ENCODE measurements at regions not wholly inside any gene's neighbourhood (a gene's known extent, or its start where the extent isn't known, plus 50 kb on each side); places are given as distances from the start of the nearest gene placed in this dataset.

DNA sequence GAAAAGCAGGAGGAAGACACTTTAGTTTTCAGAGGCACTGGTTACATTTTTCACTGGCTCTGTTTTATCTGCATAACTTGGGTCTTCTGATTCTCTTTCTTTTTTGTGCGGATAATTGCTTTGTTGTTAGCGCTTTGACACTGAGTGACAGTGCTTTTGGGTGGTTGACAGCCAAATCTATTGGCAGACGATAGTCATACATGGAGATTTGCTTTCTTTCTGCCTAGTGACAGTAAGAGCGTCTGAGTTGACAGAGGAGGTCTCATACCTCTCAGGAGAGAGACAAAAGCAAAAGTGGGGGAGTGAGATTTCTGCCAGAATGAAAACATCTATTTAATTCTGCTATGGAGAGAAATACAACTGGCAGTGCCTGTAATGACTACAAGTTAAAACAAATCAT is 2278.0 kb upstream of the WWC1 start:
- no peak for DNase-seq (ENCODE audit: low read depth)
- no peak overlapping the region for H3K4me3 ChIP-seq (ENCODE audit: low read depth, low read length)
- TF ChIP-seq, protein P1, sequence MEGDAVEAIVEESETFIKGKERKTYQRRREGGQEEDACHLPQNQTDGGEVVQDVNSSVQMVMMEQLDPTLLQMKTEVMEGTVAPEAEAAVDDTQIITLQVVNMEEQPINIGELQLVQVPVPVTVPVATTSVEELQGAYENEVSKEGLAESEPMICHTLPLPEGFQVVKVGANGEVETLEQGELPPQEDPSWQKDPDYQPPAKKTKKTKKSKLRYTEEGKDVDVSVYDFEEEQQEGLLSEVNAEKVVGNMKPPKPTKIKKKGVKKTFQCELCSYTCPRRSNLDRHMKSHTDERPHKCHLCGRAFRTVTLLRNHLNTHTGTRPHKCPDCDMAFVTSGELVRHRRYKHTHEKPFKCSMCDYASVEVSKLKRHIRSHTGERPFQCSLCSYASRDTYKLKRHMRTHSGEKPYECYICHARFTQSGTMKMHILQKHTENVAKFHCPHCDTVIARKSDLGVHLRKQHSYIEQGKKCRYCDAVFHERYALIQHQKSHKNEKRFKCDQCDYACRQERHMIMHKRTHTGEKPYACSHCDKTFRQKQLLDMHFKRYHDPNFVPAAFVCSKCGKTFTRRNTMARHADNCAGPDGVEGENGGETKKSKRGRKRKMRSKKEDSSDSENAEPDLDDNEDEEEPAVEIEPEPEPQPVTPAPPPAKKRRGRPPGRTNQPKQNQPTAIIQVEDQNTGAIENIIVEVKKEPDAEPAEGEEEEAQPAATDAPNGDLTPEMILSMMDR (IDR thresholded peaks at IDR 0.05; ENCODE audit: control insufficient read depth, extremely low read depth, insufficient read depth) = no peak

DNA sequence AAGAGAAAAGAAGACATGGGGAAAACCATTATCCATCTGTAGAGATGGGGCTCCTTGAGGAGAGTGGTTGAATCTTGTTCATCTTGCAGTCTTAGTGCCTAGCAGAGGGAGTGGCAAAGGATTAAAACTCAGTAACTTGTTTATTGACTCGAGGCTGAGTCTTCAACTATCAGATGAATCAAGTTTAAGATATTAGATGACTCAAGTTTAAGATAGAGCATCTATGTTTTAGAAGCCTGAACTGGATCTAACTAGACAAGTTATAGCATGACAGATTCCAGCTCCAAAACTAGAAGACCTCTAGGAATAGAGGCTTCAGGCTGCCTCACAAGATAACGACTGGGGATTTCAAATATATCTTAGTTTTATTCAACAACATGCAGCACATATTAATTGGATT is 2277.2 kb upstream of the WWC1 start:
- TF ChIP-seq, protein P1 (IDR thresholded peaks at IDR 0.05; ENCODE audit: control insufficient read depth, extremely low read depth, insufficient read depth) = no peak
- no peak for DNase-seq (ENCODE audit: low read depth)
- no peak overlapping the region for H3K4me3 ChIP-seq (ENCODE audit: low read depth, low read length)

DNA sequence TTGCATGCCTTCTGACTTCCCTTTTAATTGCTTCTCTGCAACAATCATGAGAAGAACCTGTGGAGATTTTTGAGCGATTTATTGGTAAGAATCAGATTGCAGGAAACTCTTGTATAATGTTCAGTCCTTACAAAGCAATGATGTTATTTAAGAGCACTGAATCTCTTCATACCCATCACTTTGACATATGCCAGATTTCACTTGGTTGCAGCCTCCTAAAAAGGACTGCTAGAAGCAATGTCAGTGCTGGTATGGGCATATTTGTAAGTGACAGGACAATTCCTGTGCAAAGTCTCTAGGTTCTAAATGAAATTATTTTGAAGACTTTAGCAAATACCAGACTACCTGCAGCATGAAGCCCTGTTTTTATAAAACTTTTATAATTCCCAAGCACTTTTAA is 2272.7 kb upstream of the WWC1 start:
- TF ChIP-seq, protein P1 (IDR thresholded peaks at IDR 0.05; ENCODE audit: control insufficient read depth, extremely low read depth, insufficient read depth) = no peak
- H3K4me3 ChIP-seq (ENCODE audit: low read depth, low read length) = no peak overlapping the region
- no peak for DNase-seq (ENCODE audit: low read depth)

DNA sequence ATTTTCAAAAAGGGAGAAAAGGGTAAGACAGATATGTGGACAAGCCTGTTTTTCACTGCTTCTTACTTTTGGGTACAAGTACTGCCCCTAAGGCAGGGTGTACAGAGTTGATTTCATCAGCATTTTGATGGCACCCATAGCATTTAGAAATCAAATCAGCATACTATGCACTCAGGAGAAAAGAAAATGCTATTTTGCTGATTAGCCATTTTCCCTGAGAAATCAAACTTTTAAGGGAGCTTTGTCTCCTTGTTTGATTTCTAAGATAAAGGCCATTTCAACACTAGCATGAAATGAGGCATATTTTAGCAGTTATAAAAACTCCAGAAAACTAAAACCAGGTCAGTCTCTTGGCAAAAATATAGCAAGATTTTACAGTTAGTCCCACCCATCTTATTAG is 2269.4 kb upstream of the WWC1 start:
- TF ChIP-seq, protein P1 (IDR thresholded peaks at IDR 0.05; ENCODE audit: control insufficient read depth, extremely low read depth, insufficient read depth) = no peak
- H3K4me3 ChIP-seq (ENCODE audit: low read depth, low read length) = no peak overlapping the region
- DNase-seq (ENCODE audit: low read depth) = no peak

DNA sequence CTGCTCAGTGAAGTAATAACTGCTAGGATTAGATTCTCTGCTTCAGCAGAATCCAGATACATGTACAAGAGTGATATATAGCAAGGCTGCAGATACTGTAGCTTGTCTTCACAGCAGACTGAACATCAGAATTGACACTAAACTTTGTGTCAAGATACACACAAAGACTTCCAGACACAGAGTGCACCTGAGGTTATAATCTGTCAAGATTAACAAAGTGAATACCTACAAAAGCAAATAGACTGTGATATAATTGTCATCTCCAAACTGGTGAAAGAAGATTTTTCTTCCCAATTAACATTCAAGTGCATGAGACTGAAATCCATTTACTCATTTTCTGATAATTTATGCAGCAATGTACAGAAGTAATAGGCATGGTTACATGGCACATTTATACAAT is 2266.5 kb upstream of the WWC1 start:
- no peak overlapping the region for H3K4me3 ChIP-seq (ENCODE audit: low read depth, low read length)

DNA sequence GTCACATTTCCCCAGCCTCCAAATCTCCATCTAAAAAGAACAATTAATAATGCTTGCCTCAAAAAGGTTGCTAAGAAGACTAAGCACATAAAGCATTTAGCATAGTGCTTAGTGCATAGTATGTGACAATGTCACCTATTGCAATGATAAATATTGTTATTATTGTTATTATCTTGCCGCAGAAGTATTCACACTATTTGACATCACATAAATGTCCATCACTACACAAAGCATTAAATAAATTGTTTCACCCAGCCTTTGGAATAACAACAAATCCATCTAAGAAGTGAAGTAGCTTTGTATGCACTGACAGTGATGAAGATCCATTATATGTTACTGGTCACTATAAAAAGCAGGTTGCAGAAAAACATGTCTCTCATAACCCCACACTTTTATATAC is 2263.9 kb upstream of the WWC1 start:
- DNase-seq (ENCODE audit: low read depth) = no peak
- TF ChIP-seq, protein P1 (IDR thresholded peaks at IDR 0.05; ENCODE audit: control insufficient read depth, extremely low read depth, insufficient read depth) = no peak
- H3K4me3 ChIP-seq (ENCODE audit: low read depth, low read length) = no peak overlapping the region

More for the DNA sequence above, 2266.5 kb upstream of the WWC1 start:
- TF ChIP-seq, protein P1 (IDR thresholded peaks at IDR 0.05; ENCODE audit: control insufficient read depth, extremely low read depth, insufficient read depth) = no peak
- no peak for DNase-seq (ENCODE audit: low read depth)

DNA sequence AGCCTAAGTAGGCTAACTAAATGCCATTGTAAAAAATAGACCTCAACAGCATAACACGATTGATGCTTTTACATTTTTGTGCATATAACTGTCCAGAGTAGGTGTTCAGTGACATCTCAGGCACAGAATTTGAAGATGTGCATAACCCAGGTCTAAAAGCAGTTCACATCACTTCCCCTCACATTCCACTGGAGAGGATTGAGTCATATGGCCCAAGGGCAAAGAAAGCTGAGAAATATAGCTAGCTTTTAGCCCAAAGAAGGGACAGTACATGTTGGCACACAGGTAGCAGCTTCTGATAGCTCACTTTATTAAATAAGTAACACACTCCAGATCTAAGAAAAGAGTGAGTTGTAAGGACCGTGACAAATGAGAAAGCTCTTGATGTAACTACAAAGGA is 2259.5 kb upstream of the WWC1 start:
- no peak for DNase-seq (ENCODE audit: low read depth)
- no peak overlapping the region for H3K4me3 ChIP-seq (ENCODE audit: low read depth, low read length)
- TF ChIP-seq, protein P1 (IDR thresholded peaks at IDR 0.05; ENCODE audit: control insufficient read depth, extremely low read depth, insufficient read depth) = no peak

Data from LNCaP clone FGC (cell line).